HG02678 (cell line): ENCODE measurements at regions not wholly inside any gene's neighbourhood (a gene's known extent, or its start where the extent isn't known, plus 50 kb on each side); places are given as distances from the start of the nearest gene placed in this dataset.
A peak's percentile ranks its signal among the peaks of the same experiment; 100 is the strongest.

Source experiments
- ATAC-seq: cut with Tn5 transposase; IDR thresholded peaks from one replicate; pipeline ENCODE4 v1.9.1; 2021; ENCODE audit warnings: mild to moderate bottlenecking, moderate library complexity; ENCODE audit not compliant: unreplicated experiment

- no peak for ATAC-seq
Measured at GRCh38 chr16:79810449-79811189, 210.1 kb upstream of the MAF start.

- no peak for ATAC-seq
Measured at GRCh38 chr16:79809376-79809775, 208.8 kb upstream of the MAF start.

- ATAC-seq: no peak
Measured at GRCh38 chr16:79808731-79809130, 208.2 kb upstream of the MAF start.

DNA sequence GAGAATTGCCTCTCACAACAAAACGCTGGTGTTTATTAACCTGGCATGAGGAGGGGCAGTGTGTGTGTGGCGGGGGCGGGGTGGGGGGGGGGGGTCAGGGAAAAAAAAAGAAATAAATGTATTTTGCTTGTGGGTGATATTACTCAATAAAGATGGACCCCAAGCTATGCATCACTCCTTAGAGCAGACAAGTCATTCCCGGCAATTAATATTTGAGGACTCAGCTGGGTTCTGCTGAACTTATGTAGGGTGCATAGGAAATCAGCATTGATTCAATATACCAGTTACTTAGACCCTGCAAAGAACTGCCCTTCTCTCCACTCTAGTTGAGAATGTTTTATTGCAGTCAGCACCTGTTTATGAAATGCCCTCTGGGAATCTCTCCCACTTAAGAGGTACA lies 206.2 kb upstream of the MAF start:
- ATAC-seq: no peak

DNA sequence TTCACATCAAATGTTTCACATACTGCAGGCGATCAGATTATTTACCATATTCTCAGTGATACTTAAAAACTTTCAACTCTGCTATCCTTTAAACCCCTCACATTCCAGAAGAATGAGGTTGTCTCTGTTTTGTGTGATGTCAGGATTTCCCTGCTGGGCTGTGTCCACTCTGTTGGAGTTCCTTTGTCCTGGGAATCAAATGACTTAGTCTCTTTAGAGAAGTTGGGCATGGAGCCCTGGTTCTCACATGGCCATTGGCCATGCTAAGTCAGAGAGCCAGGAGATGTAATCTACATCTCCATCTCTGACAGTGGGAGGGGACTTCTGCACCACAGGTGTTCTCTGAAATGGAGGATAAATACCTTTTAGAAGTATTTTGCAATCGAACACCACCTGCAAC lies 205.1 kb upstream of the MAF start:
- ATAC-seq: no peak

- no peak for ATAC-seq
Measured at GRCh38 chr16:79801646-79802045, 201.1 kb upstream of the MAF start.

- ATAC-seq: peak; percentile 40
Measured at GRCh38 chr16:79800016-79800608, 199.6 kb upstream of the MAF start.

DNA sequence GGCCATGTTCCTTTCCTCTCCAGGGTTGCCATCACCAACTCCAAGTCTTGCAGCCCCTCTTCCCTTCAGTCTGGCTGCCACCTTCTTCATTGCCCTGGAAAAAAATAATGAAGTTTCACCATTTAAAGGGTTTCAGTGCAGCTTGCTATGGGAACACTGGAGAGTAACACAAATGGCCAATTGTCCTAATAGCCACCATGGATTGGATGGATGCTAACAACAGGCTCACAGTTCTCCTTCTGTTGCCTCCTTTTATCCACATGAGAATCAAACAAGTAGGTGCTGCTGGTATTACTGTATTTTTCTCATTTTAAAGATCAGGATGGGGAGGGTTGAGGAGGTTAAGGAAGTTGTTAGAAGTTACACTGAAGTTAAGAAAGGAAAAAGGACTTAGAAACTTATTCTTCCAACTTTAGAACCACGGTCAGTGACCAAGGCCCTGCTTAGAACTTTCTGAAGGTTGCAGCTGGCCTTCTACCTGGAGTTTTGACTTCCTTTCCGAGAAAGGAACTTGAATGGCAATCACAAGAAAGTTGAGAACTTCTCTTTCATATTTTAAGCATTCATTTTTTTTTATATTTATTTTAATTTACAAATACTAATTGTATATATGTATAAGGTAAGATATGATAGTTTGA lies 198.0 kb upstream of the MAF start:
- no peak for ATAC-seq

DNA sequence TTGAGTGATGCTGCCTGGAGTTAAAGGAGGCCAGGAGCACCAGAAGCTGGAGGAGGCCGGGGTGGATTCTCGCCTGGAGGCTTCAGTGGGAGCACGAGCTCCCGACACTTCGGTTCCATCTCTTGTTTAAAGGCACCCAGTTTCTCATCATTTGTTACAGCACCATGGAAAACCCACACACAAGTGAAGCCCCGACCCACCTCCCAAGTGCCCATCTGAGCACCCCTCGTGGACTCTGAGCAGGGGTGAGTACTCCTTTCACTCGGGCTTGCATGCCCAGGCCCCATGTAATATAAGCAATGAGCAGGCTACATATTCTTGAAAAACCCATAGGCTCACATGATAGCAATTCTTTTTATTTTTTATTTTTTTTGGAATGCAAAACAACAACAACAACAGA lies 196.9 kb upstream of the MAF start:
- no peak for ATAC-seq

DNA sequence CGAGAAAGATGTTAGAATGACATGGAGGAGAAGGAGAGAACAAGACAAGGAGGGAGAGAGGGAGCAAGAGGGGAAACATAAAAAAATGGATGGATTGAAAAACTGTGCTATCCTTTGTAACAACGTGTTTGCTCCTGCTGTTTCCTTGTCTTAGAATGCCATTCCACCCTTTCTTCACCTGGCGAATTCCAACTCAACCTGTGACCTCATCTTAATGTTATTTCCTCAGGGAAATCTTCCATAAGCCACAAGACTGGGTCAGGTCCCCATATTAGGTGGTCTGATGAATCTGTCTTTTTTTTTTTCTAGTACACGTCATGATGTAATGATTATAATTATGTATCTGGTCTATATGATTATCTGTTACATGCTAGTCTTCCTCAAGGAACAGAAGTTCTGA lies 195.0 kb upstream of the MAF start:
- no peak for ATAC-seq

- no peak for ATAC-seq
Measured at GRCh38 chr16:79794941-79795340, 194.4 kb upstream of the MAF start.

GRCh38 chr16:79792664-79793351 lies 192.3 kb upstream of the MAF start:
- no peak for ATAC-seq

DNA sequence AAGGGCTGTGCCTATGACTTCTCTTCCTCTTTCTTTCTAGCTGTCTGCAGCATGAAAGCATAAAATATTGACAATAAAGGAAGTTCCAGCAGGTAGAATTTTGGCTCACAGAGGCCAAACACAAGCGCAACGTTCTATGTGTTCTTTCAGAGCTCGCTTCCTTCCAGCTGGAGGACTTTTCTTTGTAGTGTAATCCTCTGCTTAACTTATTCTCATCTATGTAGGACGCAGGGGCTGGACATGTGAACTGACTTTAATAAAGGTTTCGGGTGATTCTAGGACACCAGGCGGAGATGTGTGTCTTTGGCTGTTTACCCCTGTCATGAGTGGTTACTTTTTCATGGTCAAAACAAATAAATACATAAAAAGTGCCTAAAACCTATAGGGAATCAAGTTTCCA lies 191.5 kb upstream of the MAF start:
- no peak for ATAC-seq

DNA sequence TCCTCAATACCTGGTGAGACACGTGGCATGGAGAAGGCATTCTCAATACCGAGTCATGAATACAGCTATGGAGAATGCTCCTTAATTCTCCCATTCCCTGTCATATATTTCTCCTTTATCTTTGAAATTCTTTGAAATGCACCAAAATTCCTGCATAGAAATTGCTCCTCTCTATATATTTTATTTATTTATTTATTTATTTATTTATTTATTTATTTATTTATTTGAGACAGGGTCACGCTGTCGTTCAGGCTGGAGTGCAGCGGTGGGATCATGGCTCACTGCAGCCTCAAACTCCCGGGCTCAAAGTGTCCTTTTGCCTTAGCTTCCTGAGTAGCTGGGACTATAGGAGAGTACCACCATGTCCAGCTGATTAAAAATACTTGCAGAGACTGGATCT lies 190.3 kb upstream of the MAF start:
- no peak for ATAC-seq

DNA sequence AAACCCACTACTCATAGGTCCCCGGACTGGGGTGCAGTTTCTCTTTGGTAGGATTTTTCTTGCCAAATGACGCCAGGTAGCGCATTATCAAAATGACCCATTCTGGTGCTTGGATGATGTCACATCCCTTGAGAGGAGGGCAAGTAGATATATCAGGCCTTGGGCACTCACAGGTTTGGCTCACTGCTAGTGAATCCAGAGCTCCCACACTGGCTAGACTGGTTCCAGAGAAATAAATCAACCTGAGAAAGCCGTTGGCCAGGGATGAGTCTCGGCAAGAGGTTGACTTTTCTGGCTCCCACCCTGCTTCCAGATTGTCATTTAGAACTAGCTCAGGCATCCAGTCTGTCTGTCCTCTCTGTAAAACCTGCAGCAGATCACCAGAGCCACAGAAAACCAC lies 188.4 kb upstream of the MAF start:
- no peak for ATAC-seq

GRCh38 chr16:79786389-79786788 lies 185.9 kb upstream of the MAF start:
- no peak for ATAC-seq

- ATAC-seq: no peak
Measured at GRCh38 chr16:79784007-79784406, 183.5 kb upstream of the MAF start.

DNA sequence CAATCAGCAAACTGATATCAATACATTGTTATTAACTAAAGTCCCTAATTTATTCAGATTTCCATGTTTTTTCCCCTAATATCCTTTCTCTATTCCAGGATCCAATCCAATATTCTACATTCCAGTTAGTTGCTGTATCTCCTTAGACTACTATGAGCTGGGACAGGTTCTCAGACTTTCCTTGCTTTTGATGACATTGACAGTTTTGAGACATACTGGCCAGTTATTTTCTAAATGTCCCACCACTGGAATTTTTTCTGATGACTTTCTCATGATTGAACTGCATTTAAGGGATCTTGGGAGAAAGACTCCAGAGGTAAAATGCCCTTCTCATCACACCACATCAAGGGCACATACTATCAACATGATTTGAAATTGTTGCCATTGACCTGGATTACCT lies 177.1 kb upstream of the MAF start:
- no peak for ATAC-seq

GRCh38 chr16:79776243-79776847 lies 175.8 kb upstream of the MAF start:
- ATAC-seq: no peak

DNA sequence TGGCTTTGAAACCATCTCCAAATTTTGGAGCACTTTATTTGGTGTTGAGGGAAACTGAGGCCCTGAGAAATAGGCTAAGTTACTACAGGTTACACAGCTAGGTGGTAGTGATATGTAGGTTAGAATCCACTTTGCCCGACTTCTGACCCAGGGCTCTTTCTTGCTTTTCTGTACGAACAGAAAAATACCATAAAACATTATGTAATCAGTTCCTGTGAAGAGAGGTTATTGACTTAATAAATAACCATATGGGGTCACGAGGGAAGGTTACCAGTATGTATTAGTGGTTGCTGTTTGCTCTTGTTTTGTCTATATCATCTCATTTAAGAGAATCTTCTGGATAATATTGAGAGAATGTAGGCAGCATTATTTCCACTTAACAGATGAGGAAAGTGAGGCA lies 172.2 kb upstream of the MAF start:
- ATAC-seq: no peak

GRCh38 chr16:79772048-79772447 lies 171.5 kb upstream of the MAF start:
- no peak for ATAC-seq
